ENCODE measurements at regions not wholly inside any gene's neighbourhood (a gene's known extent, or its start where the extent isn't known, plus 50 kb on each side); places are given as distances from the start of the nearest gene placed in this dataset.

- TF ChIP-seq GATA3 (IDR thresholded peaks at IDR 0.05; ENCODE audit: low read depth, low read length) (no peak), GATA2 (IDR thresholded peaks at IDR 0.05; ENCODE audit: low read depth, low read length) (no peak)
Measured at GRCh38 chr15:46014532-46014931, 379.7 kb downstream of the SQOR start.

- no peak for TF ChIP-seq GATA2 (IDR thresholded peaks at IDR 0.05; ENCODE audit: low read depth, low read length)
- TF ChIP-seq GATA3 (IDR thresholded peaks at IDR 0.05; ENCODE audit: low read depth, low read length) = no peak
Measured at GRCh38 chr15:46034755-46035154, 399.9 kb downstream of the SQOR start.

GRCh38 chr15:46039703-46040102 is 404.9 kb downstream of the SQOR start:
- no peak for TF ChIP-seq GATA3 (IDR thresholded peaks at IDR 0.05; ENCODE audit: low read depth, low read length)

DNA sequence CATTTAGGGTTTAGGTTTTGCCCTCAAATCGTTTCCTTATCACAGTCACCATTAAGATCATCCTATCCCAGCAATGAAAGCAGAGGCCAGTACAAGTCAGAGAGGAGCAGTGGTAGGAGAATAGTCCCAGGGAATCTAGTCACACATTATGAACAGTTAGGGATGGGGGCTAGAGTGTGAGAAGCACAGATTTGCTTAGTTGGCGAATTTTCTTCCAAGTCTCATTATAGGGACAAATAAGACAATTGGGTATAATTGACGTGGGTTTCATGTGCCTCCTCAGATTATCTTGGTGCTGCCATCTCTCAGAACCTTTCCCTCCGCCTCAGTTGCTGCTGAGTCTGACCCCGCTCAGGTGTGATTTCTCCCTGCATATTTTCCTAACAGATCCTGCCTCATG is 407.1 kb downstream of the SQOR start:
- TF ChIP-seq GATA3 (IDR thresholded peaks at IDR 0.05; ENCODE audit: low read depth, low read length) = no peak
- no peak for TF ChIP-seq GATA2 (IDR thresholded peaks at IDR 0.05; ENCODE audit: low read depth, low read length)

- no peak for TF ChIP-seq GATA3 (IDR thresholded peaks at IDR 0.05; ENCODE audit: low read depth, low read length)
- TF ChIP-seq GATA2 (IDR thresholded peaks at IDR 0.05; ENCODE audit: low read depth, low read length) = no peak
Measured at GRCh38 chr15:46059921-46060594, 425.2 kb downstream of the SQOR start.

- TF ChIP-seq GATA2 (IDR thresholded peaks at IDR 0.05; ENCODE audit: low read depth, low read length) = no peak
- TF ChIP-seq GATA3 (IDR thresholded peaks at IDR 0.05; ENCODE audit: low read depth, low read length) = no peak
Measured at GRCh38 chr15:46061002-46061401, 426.2 kb downstream of the SQOR start.

- no peak for TF ChIP-seq GATA2 (IDR thresholded peaks at IDR 0.05; ENCODE audit: low read depth, low read length)
- TF ChIP-seq GATA3 (IDR thresholded peaks at IDR 0.05; ENCODE audit: low read depth, low read length) = no peak
Measured at GRCh38 chr15:46077220-46077619, 442.4 kb downstream of the SQOR start.

GRCh38 chr15:46079046-46079445 is 444.2 kb downstream of the SQOR start:
- TF ChIP-seq GATA2 (IDR thresholded peaks at IDR 0.05; ENCODE audit: low read depth, low read length) (no peak), GATA3 (IDR thresholded peaks at IDR 0.05; ENCODE audit: low read depth, low read length) (no peak)

GRCh38 chr15:46080016-46080415 is 445.2 kb downstream of the SQOR start:
- no peak for TF ChIP-seq GATA3 (IDR thresholded peaks at IDR 0.05; ENCODE audit: low read depth, low read length)
- peak; percentile 50 for TF ChIP-seq GATA2 (IDR thresholded peaks at IDR 0.05; ENCODE audit: low read depth, low read length)

DNA sequence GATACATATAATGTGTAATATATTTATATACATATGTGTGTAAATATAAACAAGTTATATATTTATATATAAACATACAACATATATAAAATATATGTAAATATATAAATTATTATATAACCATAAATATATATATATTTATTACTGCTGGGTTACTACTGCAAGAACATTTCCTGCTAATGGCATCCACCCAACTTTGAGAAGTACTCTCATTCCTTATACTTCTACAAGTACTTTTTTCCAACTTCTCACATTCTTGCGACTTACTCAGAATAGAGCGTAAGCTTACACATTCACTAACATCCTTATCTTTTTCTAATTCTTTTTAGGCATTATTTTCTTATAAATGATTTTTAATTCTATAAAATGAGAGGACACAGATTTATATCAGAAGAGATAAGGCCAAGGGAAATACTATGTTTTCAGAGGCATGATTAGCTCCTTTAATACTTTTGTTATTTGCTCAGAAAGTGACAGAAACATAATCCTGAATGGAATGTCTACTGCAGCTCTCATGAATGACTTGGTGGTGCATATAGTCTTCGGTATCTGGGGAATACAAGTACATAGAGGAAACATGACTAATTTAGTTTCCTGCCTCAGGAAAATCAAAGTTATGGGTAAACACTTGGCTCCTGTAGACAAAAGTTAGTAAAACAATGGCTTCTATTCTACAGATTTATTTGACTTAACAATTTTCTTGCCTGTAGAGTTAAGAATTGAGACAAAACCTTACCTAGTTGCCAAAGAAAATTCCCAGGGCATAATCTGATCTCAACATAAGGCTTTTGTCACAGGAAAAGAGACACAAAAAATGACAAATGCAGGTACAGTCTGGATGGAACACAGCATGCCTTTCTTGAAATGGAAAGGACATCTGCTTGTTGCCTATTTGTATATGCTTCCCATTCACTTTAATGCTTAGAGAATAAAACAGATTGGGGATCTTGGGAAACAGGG is 453.9 kb downstream of the SQOR start:
- TF ChIP-seq GATA2 (IDR thresholded peaks at IDR 0.05; ENCODE audit: low read depth, low read length) (no peak), GATA3 (IDR thresholded peaks at IDR 0.05; ENCODE audit: low read depth, low read length) (no peak)

DNA sequence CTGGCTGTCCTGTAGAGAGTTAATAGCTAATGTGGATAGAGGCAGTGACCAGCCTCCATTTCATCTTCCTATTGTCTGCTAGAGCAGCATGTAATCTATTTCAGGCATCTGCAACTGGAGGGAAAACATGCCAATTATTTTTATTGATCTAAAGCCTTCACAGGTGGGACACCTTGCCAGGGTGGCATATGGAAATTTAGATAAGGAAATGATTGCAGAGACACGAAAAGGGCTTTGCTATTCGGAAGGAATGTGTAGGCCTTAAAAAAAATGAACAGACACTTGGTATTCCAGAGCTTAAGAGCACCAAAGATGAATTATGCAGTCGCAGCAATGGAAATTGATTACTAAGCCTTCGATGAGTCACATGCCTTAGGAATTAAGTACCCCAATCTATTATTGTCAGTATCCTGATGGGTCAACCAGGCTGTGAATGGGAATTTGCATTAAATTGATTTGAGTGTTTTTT is 454.7 kb downstream of the SQOR start:
- no peak for TF ChIP-seq GATA3 (IDR thresholded peaks at IDR 0.05; ENCODE audit: low read depth, low read length)
- peak; percentile 49 for TF ChIP-seq GATA2 (IDR thresholded peaks at IDR 0.05; ENCODE audit: low read depth, low read length)

DNA sequence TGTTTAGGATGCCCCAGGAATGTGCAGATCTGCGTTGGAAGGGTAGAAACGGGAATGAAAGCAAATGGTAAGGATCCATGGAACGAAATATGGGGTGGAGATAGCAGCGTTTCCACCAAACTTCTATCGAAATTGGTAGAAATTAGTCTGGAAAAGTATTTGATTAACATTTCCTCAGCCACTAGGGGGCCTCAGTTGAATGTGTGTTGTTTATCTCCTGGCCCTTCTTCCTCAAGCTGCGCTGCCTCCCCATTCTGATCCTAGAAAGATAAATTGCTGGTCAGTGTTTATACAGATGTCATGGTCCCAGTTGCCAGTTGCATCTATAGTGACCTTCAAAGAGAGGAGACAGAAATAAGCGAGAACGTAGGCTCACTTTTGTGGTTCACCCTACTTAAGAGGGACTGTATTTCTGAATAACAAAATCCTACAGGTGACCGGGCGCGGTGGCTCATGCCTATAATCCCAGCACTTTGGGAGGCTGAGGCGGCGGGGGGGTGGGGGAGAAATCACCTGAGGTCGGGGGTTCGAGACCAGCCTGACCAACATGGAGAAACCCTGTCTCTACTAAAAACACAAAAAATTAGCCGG is 457.1 kb downstream of the SQOR start:
- peak; percentile 79 for TF ChIP-seq GATA2 (IDR thresholded peaks at IDR 0.05; ENCODE audit: low read depth, low read length)
- TF ChIP-seq GATA3 (IDR thresholded peaks at IDR 0.05; ENCODE audit: low read depth, low read length) = peak; percentile 42; the same call in 1 of the 2 replicates

DNA sequence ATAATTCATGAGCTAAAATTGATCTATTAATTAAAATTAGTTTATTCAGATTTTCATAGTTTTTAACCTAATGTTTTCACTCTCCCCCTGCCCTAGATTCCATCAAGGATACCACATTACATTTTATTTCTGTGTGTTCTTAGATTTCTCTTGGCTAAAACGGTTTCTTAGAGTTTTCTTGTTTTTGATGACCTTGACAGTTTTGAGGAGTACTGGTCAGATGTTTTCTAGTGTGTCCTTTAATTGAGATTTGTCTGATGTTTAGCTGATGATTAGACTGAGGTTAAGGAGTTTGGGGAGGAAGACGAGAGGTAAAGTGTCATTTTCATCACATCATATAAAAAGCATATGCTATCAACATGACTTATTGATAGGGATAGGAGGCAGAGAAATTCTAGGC is 475.9 kb downstream of the SQOR start:
- no peak for TF ChIP-seq GATA2 (IDR thresholded peaks at IDR 0.05; ENCODE audit: low read depth, low read length)
- TF ChIP-seq GATA3 (IDR thresholded peaks at IDR 0.05; ENCODE audit: low read depth, low read length) = no peak

- TF ChIP-seq GATA3 (IDR thresholded peaks at IDR 0.05; ENCODE audit: low read depth, low read length) (no peak), GATA2 (IDR thresholded peaks at IDR 0.05; ENCODE audit: low read depth, low read length) (no peak)
Measured at GRCh38 chr15:46111730-46112129, 476.9 kb downstream of the SQOR start.
